ENCODE measurements at regions not wholly inside any gene's neighbourhood (a gene's known extent, or its start where the extent isn't known, plus 50 kb on each side); places are given as distances from the start of the nearest gene placed in this dataset.

GRCh38 chr13:22735011-22735995 is 445.5 kb upstream of the SGCG start:
- TF ChIP-seq SIN3A (IDR thresholded peaks at IDR 0.05; ENCODE audit: borderline replicate concordance, insufficient read depth, low read length), result no peak
- TF ChIP-seq REST (IDR thresholded peaks at IDR 0.05; ENCODE audit: insufficient read depth in 1 of 2, low read depth in 2 of 2, low read length in 2 of 2), result no peak
- TF ChIP-seq FOXP2 (optimal IDR thresholded peaks at IDR 0.05; ENCODE audit: borderline replicate concordance, extremely low read depth, extremely low read length, insufficient read depth), result no peak
- no peak for TF ChIP-seq POLR2AphosphoS5 (IDR thresholded peaks at IDR 0.05; ENCODE audit: low read depth, low read length)
- TF ChIP-seq TAF1 (IDR thresholded peaks at IDR 0.05; ENCODE audit: borderline replicate concordance, insufficient read depth, low read length), result no peak

- TF ChIP-seq POLR2AphosphoS5 (IDR thresholded peaks at IDR 0.05; ENCODE audit: low read depth, low read length) (no peak), SIN3A (IDR thresholded peaks at IDR 0.05; ENCODE audit: borderline replicate concordance, insufficient read depth, low read length) (no peak)
Observed at GRCh38 chr13:22736084-22736767, 444.6 kb upstream of the SGCG start.

GRCh38 chr13:22736768-22737092 is 444.0 kb upstream of the SGCG start:
- TF ChIP-seq SIN3A (IDR thresholded peaks at IDR 0.05; ENCODE audit: borderline replicate concordance, insufficient read depth, low read length) (no peak), POLR2AphosphoS5 (IDR thresholded peaks at IDR 0.05; ENCODE audit: low read depth, low read length) (no peak), TAF1 (IDR thresholded peaks at IDR 0.05; ENCODE audit: borderline replicate concordance, insufficient read depth, low read length) (no peak), REST (IDR thresholded peaks at IDR 0.05; ENCODE audit: insufficient read depth in 1 of 2, low read depth in 2 of 2, low read length in 2 of 2) (no peak), FOXP2 (optimal IDR thresholded peaks at IDR 0.05; ENCODE audit: borderline replicate concordance, extremely low read depth, extremely low read length, insufficient read depth) (no peak)

GRCh38 chr13:22738357-22738756 is 442.4 kb upstream of the SGCG start:
- no peak for TF ChIP-seq TAF1 (IDR thresholded peaks at IDR 0.05; ENCODE audit: borderline replicate concordance, insufficient read depth, low read length)

GRCh38 chr13:22740264-22740663 is 440.5 kb upstream of the SGCG start:
- TF ChIP-seq POLR2AphosphoS5 (IDR thresholded peaks at IDR 0.05; ENCODE audit: low read depth, low read length) (no peak), SIN3A (IDR thresholded peaks at IDR 0.05; ENCODE audit: borderline replicate concordance, insufficient read depth, low read length) (no peak), REST (IDR thresholded peaks at IDR 0.05; ENCODE audit: insufficient read depth in 1 of 2, low read depth in 2 of 2, low read length in 2 of 2) (no peak)

- TF ChIP-seq SIN3A (IDR thresholded peaks at IDR 0.05; ENCODE audit: borderline replicate concordance, insufficient read depth, low read length) (no peak), POLR2AphosphoS5 (IDR thresholded peaks at IDR 0.05; ENCODE audit: low read depth, low read length) (no peak), TAF1 (IDR thresholded peaks at IDR 0.05; ENCODE audit: borderline replicate concordance, insufficient read depth, low read length) (no peak), FOXP2 (optimal IDR thresholded peaks at IDR 0.05; ENCODE audit: borderline replicate concordance, extremely low read depth, extremely low read length, insufficient read depth) (no peak), REST (IDR thresholded peaks at IDR 0.05; ENCODE audit: insufficient read depth in 1 of 2, low read depth in 2 of 2, low read length in 2 of 2) (no peak)
Observed at GRCh38 chr13:22744688-22745452, 435.9 kb upstream of the SGCG start.
